Upper lobe of left lung (tissue), 6 donors: ENCODE measurements at regions not wholly inside any gene's neighbourhood (a gene's known extent, or its start where the extent isn't known, plus 50 kb on each side); places are given as distances from the start of the nearest gene placed in this dataset.

ENCODE experiments used
- ATAC-seq, 2 donors: fragments of 200-7000 bp; cut with Tn5 transposase; one replicate each; pipeline ENCODE4 v1.9.1; 2022; ENCODE audit warnings: mild to moderate bottlenecking in 2 of 2, moderate library complexity in 2 of 2; ENCODE audit not compliant: low FRiP score in 2 of 2
- DNase-seq, 2 donors: peaks; one replicate each; pipeline ENCODE4 v3.0.0-alpha.2; 2019 to 2020
- H3K27ac ChIP-seq, 4 donors: fragments of 200-600 bp; sonication (generic); one replicate each; pipeline ENCODE4 v1.5.1; 2016 to 2019
- H3K27me3 ChIP-seq, 4 donors: fragments of 200-600 bp; sonication (generic); one replicate each; pipeline ENCODE4 v1.5.1; 2017 to 2019
- H3K36me3 ChIP-seq, 4 donors: fragments of 200-600 bp; sonication (generic); one replicate each; pipeline ENCODE4 v1.5.1; 2016 to 2019
- H3K4me1 ChIP-seq, 4 donors: fragments of 200-600 bp; sonication (generic); one replicate each; pipeline ENCODE4 v1.5.1; 2018 to 2019
- H3K4me3 ChIP-seq, 4 donors: fragments of 200-600 bp; sonication (generic); one replicate each; pipeline ENCODE4 v1.5.1; 2017 to 2019; ENCODE audit warnings: mild to moderate bottlenecking in 2 of 4, moderate library complexity in 1 of 4
- H3K9me3 ChIP-seq, 4 donors: fragments of 200-600 bp; sonication (generic); one replicate each; pipeline ENCODE4 v1.5.1; 2018 to 2019
- CTCF ChIP-seq, 6 experiments: fragments of 450-650 bp in 4 of 6; fragments of 200-600 bp in 2 of 6; sonication (generic) in 2 of 6; IDR thresholded peaks; one replicate each; pipeline ENCODE4 v1.5.1; 2016 to 2019; ENCODE audit warnings: antibody characterized with exemption in 6 of 6
- EP300 ChIP-seq, 4 donors: sonication (generic); formaldehyde crosslinking; IDR thresholded peaks; one replicate each; pipeline ENCODE4 v1.5.1; 2017; ENCODE audit warnings: antibody characterized with exemption in 4 of 4, control low read depth in 2 of 4
- POLR2A ChIP-seq, 4 donors: fragments of 450-650 bp; IDR thresholded peaks; one replicate each; pipeline ENCODE4 v1.5.1; 2016 to 2017; ENCODE audit warnings: antibody characterized with exemption in 4 of 4, mild to moderate bottlenecking in 2 of 4
- POLR2AphosphoS5 ChIP-seq, 2 donors: sonication (generic); formaldehyde crosslinking; IDR thresholded peaks; one replicate each; pipeline ENCODE4 v1.5.1; 2017; ENCODE audit warnings: antibody characterized with exemption in 2 of 2
- WGBS, 2 donors: methylation state at CpG; one replicate each; pipeline ENCODE4 v1.1.5; 2017 to 2018; 5-methylcytosine and 5-hydroxymethylcytosine counted together
- donor health status: DM: no; HTN: no; CAD: no; lungs with moderate emphysema.
- donor health status: DM: no; HTN: yes; CAD: no; lungs with severe emphysema.

- Histone ChIP-seq H3K4me1 (no peaks in the 10 kb centered on the region), H3K4me3 (no peak overlapping the region), H3K36me3 (no peaks in the 10 kb centered on the region), H3K27me3 (no peaks in the 10 kb centered on the region), H3K9me3 (no peaks in the 10 kb centered on the region), H3K27ac (no peak overlapping the region)
- WGBS, 2 donors, result 83 to 86% methylated on average over 6 of the region's 6 CpGs
- no peak for ATAC-seq
- no peak for DNase-seq
- no peak for TF ChIP-seq CTCF (IDR thresholded peaks at IDR 0.05)
- no peak for TF ChIP-seq EP300 (IDR thresholded peaks at IDR 0.05)
- TF ChIP-seq POLR2A (IDR thresholded peaks at IDR 0.05), result no peak
- no peak for TF ChIP-seq POLR2AphosphoS5 (IDR thresholded peaks at IDR 0.05)
Measured at GRCh38 chr12:98341026-98341425, 174.4 kb upstream of the TMPO start.

GRCh38 chr12:98341732-98342131 lies 173.7 kb upstream of the TMPO start:
- Histone ChIP-seq H3K4me1 (no peaks in the 10 kb centered on the region), H3K4me3 (no peak overlapping the region), H3K27ac (no peak overlapping the region), H3K36me3 (no peaks in the 10 kb centered on the region), H3K9me3 (no peaks in the 10 kb centered on the region), H3K27me3 (no peaks in the 10 kb centered on the region)
- no peak for DNase-seq
- WGBS, 2 donors, result 67% methylated on average over 3 of the region's 3 CpGs
- ATAC-seq, result no peak
- TF ChIP-seq POLR2AphosphoS5 (IDR thresholded peaks at IDR 0.05) (no peak), CTCF (IDR thresholded peaks at IDR 0.05) (no peak), EP300 (IDR thresholded peaks at IDR 0.05) (no peak), POLR2A (IDR thresholded peaks at IDR 0.05) (no peak)

DNA sequence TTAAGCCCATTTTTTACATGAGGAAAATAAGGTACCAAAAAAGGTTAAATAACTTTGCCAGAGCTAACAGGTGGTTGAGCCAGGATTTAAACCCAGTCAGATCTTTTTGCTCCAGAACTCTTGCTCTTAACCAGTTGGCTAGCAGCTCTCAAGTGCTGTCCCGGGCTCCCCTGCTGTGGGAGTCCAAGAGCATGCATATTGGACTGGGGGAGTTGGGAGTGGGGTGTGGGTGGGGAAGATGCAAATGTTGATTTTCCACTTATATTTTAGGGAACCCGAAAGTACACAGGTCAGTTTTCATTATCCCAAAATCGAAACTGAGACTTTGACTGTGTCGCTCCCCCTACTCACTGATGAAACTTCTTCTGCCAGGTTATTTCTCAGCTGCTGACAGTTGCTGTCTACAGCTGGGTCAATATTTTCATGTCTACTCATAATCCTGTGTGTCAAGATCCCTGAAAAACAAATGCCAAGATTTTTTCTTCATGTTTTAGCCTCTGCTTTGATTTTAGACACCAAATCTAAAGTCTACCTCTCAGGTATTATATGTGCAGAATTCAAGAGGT lies 172.3 kb upstream of the TMPO start:
- Histone ChIP-seq H3K9me3 (no peaks in the 10 kb centered on the region), H3K36me3 (no peaks in the 10 kb centered on the region), H3K27ac (no peak overlapping the region), H3K27me3 (no peaks in the 10 kb centered on the region), H3K4me1 (no peaks in the 10 kb centered on the region), H3K4me3 (no peak overlapping the region)
- DNase-seq (no peak), ATAC-seq (no peak)
- TF ChIP-seq POLR2A (IDR thresholded peaks at IDR 0.05) (no peak), EP300 (IDR thresholded peaks at IDR 0.05) (no peak), POLR2AphosphoS5 (IDR thresholded peaks at IDR 0.05) (no peak), CTCF (IDR thresholded peaks at IDR 0.05) (no peak)
- WGBS, 2 donors, result 77 to 85% methylated on average over 4 of the region's 4 CpGs

DNA sequence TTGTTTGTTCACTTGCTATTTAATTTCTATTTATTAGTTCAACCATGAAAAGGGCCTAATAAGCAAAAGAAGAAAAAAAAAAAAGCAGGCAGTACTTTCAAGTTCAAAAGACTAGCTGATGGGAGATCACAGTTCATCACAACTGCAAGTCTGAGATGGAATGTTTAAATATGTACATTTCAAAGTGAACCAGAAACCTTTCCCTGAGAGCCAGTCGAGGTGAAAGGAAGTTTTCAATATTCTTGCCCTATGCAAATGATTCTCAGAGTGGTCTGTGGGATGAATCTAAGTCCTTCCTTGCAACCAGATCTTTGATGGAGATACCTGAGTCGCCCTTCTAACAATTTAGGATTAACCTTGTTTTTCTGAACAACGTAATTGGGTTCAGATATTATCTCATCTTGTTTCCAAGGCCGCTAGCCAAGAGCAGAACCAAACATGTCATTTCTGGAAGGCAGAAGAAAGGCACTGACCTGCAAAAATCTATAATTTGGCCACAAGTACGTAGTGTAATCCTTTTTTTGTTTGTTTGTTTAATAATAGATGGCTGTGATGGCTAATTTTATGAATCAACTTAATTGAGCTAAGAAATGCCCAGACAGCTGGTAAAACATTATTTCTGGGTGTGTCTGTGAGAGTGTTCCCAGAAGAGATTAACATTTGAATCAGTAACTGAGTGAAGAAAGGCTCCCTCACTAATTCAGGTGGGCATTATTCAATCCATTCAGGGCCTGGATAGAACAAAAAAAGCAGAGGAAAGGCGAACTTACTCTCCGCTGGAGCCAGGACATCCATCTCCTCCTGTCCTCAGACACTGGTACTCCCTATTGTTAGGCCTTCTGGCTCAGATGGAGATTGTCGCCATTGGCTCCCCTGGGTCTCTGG lies 171.1 kb upstream of the TMPO start:
- H3K36me3 ChIP-seq, result no peaks in the 10 kb centered on the region
- ATAC-seq (no peak), DNase-seq (no peak)
- H3K27ac ChIP-seq, result no peak overlapping the region
- no peak overlapping the region for H3K4me3 ChIP-seq
- no peaks in the 10 kb centered on the region for H3K4me1 ChIP-seq
- no peaks in the 10 kb centered on the region for H3K9me3 ChIP-seq
- TF ChIP-seq CTCF (IDR thresholded peaks at IDR 0.05) (no peak), EP300 (IDR thresholded peaks at IDR 0.05) (no peak), POLR2A (IDR thresholded peaks at IDR 0.05) (no peak), POLR2AphosphoS5 (IDR thresholded peaks at IDR 0.05) (no peak)
- WGBS, 2 donors, result 72% methylated on average over 8 of the region's 8 CpGs
- H3K27me3 ChIP-seq, result no peaks in the 10 kb centered on the region
